HepG2 (cell line): ENCODE measurements at regions not wholly inside any gene's neighbourhood (a gene's known extent, or its start where the extent isn't known, plus 50 kb on each side); places are given as distances from the start of the nearest gene placed in this dataset.

Experiments
- IKZF1 ChIP-seq: fragments of 450-650 bp; IDR thresholded peaks from 2 replicates; pipeline ENCODE4 v1.7.1; 2016
- MAF1 ChIP-seq: sonication (generic); formaldehyde crosslinking; IDR thresholded peaks from 2 replicates; pipeline ENCODE4 v1.5.0; 2020; ENCODE audit warnings: missing genetic modification reagents, borderline replicate concordance
- SALL2 ChIP-seq: sonication (generic); formaldehyde crosslinking; IDR thresholded peaks from 2 replicates; pipeline ENCODE4 v1.8.1; 2023; ENCODE audit warnings: mild to moderate bottlenecking, missing genetic modification reagents, inconsistent platforms
- WIZ ChIP-seq: sonication (generic); formaldehyde crosslinking; IDR thresholded peaks from 2 replicates; pipeline ENCODE4 v1.5.1; 2020; ENCODE audit warnings: mild to moderate bottlenecking, missing genetic modification reagents
- ZFYVE20 ChIP-seq: sonication (generic); formaldehyde crosslinking; IDR thresholded peaks from 2 replicates; pipeline ENCODE4 v1.8.0; 2023; ENCODE audit warnings: low read depth, mild to moderate bottlenecking, moderate library complexity, missing genetic modification reagents, borderline replicate concordance
- ZNF256 ChIP-seq: sonication (generic); formaldehyde crosslinking; conservative IDR thresholded peaks from 2 replicates; pipeline ENCODE4 v1.4.0; 2020; ENCODE audit warnings: missing genetic modification reagents
- ZSCAN25 ChIP-seq: sonication (generic); formaldehyde crosslinking; IDR thresholded peaks from 2 replicates; pipeline ENCODE4 v1.8.0; 2022; ENCODE audit warnings: mild to moderate bottlenecking, missing genetic modification reagents
- TF ChIP-seq, protein P1 (sequence below): sonication (generic); formaldehyde crosslinking; IDR thresholded peaks from 2 replicates; pipeline ENCODE4 v1.4.0; 2020; ENCODE audit warnings: missing genetic modification reagents
- TF ChIP-seq, protein P2 (sequence below): sonication (generic); formaldehyde crosslinking; IDR thresholded peaks from 2 replicates; pipeline ENCODE4 v1.9.0; 2021; ENCODE audit warnings: missing genetic modification reagents, mild to moderate bottlenecking, borderline replicate concordance

DNA sequence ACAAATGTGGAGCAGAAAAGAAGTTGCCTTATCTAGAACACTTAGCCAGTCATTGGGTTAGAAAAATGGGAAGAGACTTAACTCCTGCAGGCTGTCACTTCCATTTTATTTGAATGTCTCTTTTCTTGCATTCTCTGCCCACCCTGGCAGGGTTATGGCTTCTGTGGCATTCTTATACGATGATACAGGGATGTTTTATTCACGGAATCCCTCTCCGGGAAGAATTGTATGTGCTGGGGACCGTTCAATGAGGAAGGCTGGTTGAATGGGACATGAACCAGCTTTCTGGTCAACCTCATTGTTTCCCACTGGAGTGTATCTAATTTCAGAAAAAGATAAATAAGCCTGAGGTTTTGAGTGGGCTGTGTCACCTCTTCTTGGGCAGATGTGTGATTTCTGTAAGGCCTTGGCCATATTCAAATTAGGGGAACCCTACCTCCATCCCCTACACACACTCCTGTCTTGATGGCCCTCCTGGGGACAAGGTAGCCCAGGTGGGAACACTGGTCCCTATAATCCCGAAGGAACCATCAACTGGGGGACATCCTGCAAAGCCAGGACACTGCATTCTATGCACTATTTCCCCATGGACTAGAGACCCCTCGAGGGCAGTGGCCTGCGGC lies 174.8 kb upstream of the GSC start (continued):
- no peak for TF ChIP-seq MAF1 (CRISPR knock-in tag)
- no peak for TF ChIP-seq ZNF256 (CRISPR knock-in tag)
- no peak for TF ChIP-seq WIZ
- TF ChIP-seq, protein P1, sequence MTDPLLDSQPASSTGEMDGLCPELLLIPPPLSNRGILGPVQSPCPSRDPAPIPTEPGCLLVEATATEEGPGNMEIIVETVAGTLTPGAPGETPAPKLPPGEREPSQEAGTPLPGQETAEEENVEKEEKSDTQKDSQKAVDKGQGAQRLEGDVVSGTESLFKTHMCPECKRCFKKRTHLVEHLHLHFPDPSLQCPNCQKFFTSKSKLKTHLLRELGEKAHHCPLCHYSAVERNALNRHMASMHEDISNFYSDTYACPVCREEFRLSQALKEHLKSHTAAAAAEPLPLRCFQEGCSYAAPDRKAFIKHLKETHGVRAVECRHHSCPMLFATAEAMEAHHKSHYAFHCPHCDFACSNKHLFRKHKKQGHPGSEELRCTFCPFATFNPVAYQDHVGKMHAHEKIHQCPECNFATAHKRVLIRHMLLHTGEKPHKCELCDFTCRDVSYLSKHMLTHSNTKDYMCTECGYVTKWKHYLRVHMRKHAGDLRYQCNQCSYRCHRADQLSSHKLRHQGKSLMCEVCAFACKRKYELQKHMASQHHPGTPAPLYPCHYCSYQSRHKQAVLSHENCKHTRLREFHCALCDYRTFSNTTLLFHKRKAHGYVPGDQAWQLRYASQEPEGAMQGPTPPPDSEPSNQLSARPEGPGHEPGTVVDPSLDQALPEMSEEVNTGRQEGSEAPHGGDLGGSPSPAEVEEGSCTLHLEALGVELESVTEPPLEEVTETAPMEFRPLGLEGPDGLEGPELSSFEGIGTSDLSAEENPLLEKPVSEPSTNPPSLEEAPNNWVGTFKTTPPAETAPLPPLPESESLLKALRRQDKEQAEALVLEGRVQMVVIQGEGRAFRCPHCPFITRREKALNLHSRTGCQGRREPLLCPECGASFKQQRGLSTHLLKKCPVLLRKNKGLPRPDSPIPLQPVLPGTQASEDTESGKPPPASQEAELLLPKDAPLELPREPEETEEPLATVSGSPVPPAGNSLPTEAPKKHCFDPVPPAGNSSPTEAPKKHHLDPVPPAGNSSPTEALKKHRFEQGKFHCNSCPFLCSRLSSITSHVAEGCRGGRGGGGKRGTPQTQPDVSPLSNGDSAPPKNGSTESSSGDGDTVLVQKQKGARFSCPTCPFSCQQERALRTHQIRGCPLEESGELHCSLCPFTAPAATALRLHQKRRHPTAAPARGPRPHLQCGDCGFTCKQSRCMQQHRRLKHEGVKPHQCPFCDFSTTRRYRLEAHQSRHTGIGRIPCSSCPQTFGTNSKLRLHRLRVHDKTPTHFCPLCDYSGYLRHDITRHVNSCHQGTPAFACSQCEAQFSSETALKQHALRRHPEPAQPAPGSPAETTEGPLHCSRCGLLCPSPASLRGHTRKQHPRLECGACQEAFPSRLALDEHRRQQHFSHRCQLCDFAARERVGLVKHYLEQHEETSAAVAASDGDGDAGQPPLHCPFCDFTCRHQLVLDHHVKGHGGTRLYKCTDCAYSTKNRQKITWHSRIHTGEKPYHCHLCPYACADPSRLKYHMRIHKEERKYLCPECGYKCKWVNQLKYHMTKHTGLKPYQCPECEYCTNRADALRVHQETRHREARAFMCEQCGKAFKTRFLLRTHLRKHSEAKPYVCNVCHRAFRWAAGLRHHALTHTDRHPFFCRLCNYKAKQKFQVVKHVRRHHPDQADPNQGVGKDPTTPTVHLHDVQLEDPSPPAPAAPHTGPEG (CRISPR knock-in tag): no peak
- no peak for TF ChIP-seq ZFYVE20 (CRISPR knock-in tag)
- TF ChIP-seq, protein P2, sequence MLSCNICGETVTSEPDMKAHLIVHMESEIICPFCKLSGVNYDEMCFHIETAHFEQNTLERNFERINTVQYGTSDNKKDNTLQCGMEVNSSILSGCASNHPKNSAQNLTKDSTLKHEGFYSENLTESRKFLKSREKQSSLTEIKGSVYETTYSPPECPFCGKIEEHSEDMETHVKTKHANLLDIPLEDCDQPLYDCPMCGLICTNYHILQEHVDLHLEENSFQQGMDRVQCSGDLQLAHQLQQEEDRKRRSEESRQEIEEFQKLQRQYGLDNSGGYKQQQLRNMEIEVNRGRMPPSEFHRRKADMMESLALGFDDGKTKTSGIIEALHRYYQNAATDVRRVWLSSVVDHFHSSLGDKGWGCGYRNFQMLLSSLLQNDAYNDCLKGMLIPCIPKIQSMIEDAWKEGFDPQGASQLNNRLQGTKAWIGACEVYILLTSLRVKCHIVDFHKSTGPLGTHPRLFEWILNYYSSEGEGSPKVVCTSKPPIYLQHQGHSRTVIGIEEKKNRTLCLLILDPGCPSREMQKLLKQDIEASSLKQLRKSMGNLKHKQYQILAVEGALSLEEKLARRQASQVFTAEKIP (CRISPR knock-in tag): no peak
- no peak for TF ChIP-seq IKZF1
- no peak for TF ChIP-seq ZSCAN25 (CRISPR knock-in tag)
- TF ChIP-seq SALL2 (CRISPR knock-in tag): no peak
